CD14-positive monocyte (primary cell): ENCODE measurements at regions not wholly inside any gene's neighbourhood (a gene's known extent, or its start where the extent isn't known, plus 50 kb on each side); places are given as distances from the start of the nearest gene placed in this dataset.

Experiments used
- DNase-seq, 3 donors: peaks; one replicate each; pipeline ENCODE4 v3.0.0-alpha.2; 2011 to 2022
- H2AFZ ChIP-seq: 2 replicates; pipeline ENCODE4 v1.6.0; 2012; ENCODE audit warnings: mild to moderate bottlenecking, low read depth, low read length, inconsistent platforms; ENCODE audit not compliant: insufficient read depth, poor library complexity, severe bottlenecking
- H3K27ac ChIP-seq, 2 donors: 1 replicate in 1 of 2; 2 replicates in 1 of 2; pipeline ENCODE4 v1.5.1; 2012 to 2013; ENCODE audit warnings: low read length in 2 of 2, control low read depth in 1 of 2, inconsistent platforms in 1 of 2, low read depth in 1 of 2, mild to moderate bottlenecking in 1 of 2
- H3K27me3 ChIP-seq, 2 donors: one replicate each; pipeline versions ENCODE4 v1.6.0 to v1.6.1; 2011 to 2013; ENCODE audit warnings: low read length in 2 of 2; ENCODE audit not compliant: control insufficient read depth in 2 of 2, insufficient read depth in 2 of 2
- H3K36me3 ChIP-seq, 2 donors: replicated peaks in 1 of 2; 1 replicate in 1 of 2; 2 replicates in 1 of 2; pipeline versions ENCODE4 v1.5.1 to v1.6.1; 2012 to 2013; ENCODE audit warnings: low read length in 2 of 2, control low read depth in 1 of 2, inconsistent platforms in 1 of 2, mild to moderate bottlenecking in 1 of 2; ENCODE audit not compliant: insufficient read depth in 2 of 2, control insufficient read depth in 1 of 2
- H3K4me1 ChIP-seq, 2 donors: 1 replicate in 1 of 2; 2 replicates in 1 of 2; pipeline versions ENCODE4 v1.5.1 to v1.6.1; 2012 to 2013; ENCODE audit warnings: low read length in 2 of 2, control low read depth in 1 of 2, inconsistent platforms in 1 of 2, mild to moderate bottlenecking in 1 of 2, moderate library complexity in 1 of 2; ENCODE audit not compliant: insufficient read depth in 2 of 2, control insufficient read depth in 1 of 2
- H3K4me2 ChIP-seq: replicated peaks from 2 replicates; pipeline ENCODE3; 2012; ENCODE audit warnings: low read length, moderate library complexity, mild to moderate bottlenecking; ENCODE audit not compliant: poor library complexity, severe bottlenecking; ENCODE audit errors: extremely low read depth
- H3K4me3 ChIP-seq, 3 experiments: fragments of 200-600 bp in 1 of 3; sonication (generic) in 1 of 3; replicated peaks in 1 of 3; 1 replicate in 2 of 3; 2 replicates in 1 of 3; pipeline ENCODE4 v1.5.1; 2011 to 2013; ENCODE audit warnings: low read length in 3 of 3, mild to moderate bottlenecking in 3 of 3, control low read depth in 2 of 3, low read depth in 2 of 3, inconsistent platforms in 1 of 3, moderate library complexity in 1 of 3
- H3K79me2 ChIP-seq: 2 replicates; pipeline ENCODE4 v1.6.0; 2012; ENCODE audit warnings: mild to moderate bottlenecking, control low read depth, inconsistent platforms, low read length, moderate library complexity; ENCODE audit not compliant: insufficient read depth
- H3K9ac ChIP-seq: 2 replicates; pipeline ENCODE4 v1.6.0; 2017; ENCODE audit warnings: low read length, mild to moderate bottlenecking; ENCODE audit not compliant: insufficient read depth, poor library complexity, severe bottlenecking
- H3K9me3 ChIP-seq, 2 donors: replicated peaks in 1 of 2; 1 replicate in 1 of 2; 2 replicates in 1 of 2; pipeline versions ENCODE4 v1.5.1 to v1.6.1; 2012 to 2013; ENCODE audit warnings: low read length in 2 of 2, control low read depth in 1 of 2; ENCODE audit not compliant: control insufficient read depth in 1 of 2, insufficient read depth in 1 of 2
- H4K20me1 ChIP-seq: 2 replicates; pipeline ENCODE4 v1.6.0; 2012; ENCODE audit warnings: mild to moderate bottlenecking, low read length, control low read depth, moderate library complexity; ENCODE audit not compliant: insufficient read depth
- H3K27ac Mint-ChIP-seq, 7 donors: one replicate each; pipeline ENCODE4 v1.8.0; 2020; ENCODE audit warnings: mild to moderate bottlenecking in 7 of 7, mixed read lengths in 7 of 7, moderate library complexity in 6 of 7, inconsistent platforms in 2 of 7
- H3K27me3 Mint-ChIP-seq, 3 donors: one replicate each; pipeline ENCODE4 v1.8.0; 2021 to 2022; ENCODE audit warnings: low read depth in 3 of 3, mild to moderate bottlenecking in 3 of 3, mixed read lengths in 3 of 3, moderate library complexity in 3 of 3, inconsistent platforms in 1 of 3
- H3K36me3 Mint-ChIP-seq, 2 donors: one replicate each; pipeline ENCODE4 v1.8.0; 2020; ENCODE audit warnings: mixed read lengths in 2 of 2, inconsistent platforms in 1 of 2, mild to moderate bottlenecking in 1 of 2
- H3K4me1 Mint-ChIP-seq: one replicate; pipeline ENCODE4 v1.8.0; 2020; ENCODE audit warnings: mild to moderate bottlenecking, mixed read lengths
- H3K4me3 Mint-ChIP-seq, 2 donors: one replicate each; pipeline ENCODE4 v1.8.0; 2020; ENCODE audit warnings: mild to moderate bottlenecking in 2 of 2, mixed read lengths in 2 of 2, moderate library complexity in 1 of 2
- H3K9me3 Mint-ChIP-seq, 7 donors: one replicate each; pipeline ENCODE4 v1.8.0; 2020 to 2022; ENCODE audit warnings: mixed read lengths in 7 of 7, mild to moderate bottlenecking in 6 of 7, moderate library complexity in 6 of 7, inconsistent platforms in 2 of 7
- WGBS: methylation state at CpG from one replicate; pipeline ENCODE4 v1.1.5; 2013; ENCODE audit warnings: missing lambda C conversion rate; ENCODE audit not compliant: insufficient coverage; 5-methylcytosine and 5-hydroxymethylcytosine counted together
- intact Hi-C, 2 donors: fragments of 100-400 bp; cut with micrococcal nuclease; formaldehyde crosslinking; loops; one replicate each; pipeline versions ENCODE4 v1.15.0 to v1.15.1; 2023
- TF ChIP-seq, protein P1 (sequence below): fragments of 200-600 bp; IDR thresholded peaks from one replicate; pipeline ENCODE4 v1.8.0; 2022; ENCODE audit warnings: antibody characterized with exemption, mild to moderate bottlenecking

DNA sequence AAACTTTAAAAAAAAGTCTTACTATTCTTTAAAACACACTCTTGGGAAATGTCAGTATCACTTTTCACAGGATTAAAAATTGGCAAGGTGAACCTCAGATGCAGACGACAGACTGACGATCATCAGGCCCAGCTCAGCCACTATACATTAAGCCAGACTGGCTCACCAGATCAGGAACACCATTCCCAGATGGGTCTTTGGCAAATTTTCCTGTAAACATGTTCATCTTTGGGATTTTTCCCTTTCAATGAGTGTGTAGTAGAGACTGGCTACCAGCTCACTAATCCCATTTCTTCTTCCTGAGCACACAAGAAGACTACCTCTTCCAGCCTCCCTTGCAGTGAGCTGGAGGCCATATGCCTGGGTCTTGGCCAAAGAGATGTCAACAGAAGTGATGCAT is 142.7 kb upstream of the CHST15 start:
- no peaks in the 10 kb centered on the region for H3K4me1 ChIP-seq
- peaks cover 5% of the 10 kb centered on the region for H3K4me1 Mint-ChIP-seq
- no peak overlapping the region for H3K27ac ChIP-seq
- no peaks in the 10 kb centered on the region for H3K27me3 ChIP-seq
- H3K27me3 Mint-ChIP-seq: peaks cover 4 to 8% (median 6%) of the 10 kb centered on the region in 3 donors
- no peak overlapping the region for H3K4me3 Mint-ChIP-seq
- no peaks in the 10 kb centered on the region for H3K9me3 ChIP-seq
- 94% methylated on average over 2 of the region's 2 CpGs for WGBS
- TF ChIP-seq, protein P1, sequence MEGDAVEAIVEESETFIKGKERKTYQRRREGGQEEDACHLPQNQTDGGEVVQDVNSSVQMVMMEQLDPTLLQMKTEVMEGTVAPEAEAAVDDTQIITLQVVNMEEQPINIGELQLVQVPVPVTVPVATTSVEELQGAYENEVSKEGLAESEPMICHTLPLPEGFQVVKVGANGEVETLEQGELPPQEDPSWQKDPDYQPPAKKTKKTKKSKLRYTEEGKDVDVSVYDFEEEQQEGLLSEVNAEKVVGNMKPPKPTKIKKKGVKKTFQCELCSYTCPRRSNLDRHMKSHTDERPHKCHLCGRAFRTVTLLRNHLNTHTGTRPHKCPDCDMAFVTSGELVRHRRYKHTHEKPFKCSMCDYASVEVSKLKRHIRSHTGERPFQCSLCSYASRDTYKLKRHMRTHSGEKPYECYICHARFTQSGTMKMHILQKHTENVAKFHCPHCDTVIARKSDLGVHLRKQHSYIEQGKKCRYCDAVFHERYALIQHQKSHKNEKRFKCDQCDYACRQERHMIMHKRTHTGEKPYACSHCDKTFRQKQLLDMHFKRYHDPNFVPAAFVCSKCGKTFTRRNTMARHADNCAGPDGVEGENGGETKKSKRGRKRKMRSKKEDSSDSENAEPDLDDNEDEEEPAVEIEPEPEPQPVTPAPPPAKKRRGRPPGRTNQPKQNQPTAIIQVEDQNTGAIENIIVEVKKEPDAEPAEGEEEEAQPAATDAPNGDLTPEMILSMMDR: no peak
- H3K4me2 ChIP-seq: no peak overlapping the region
- no peak overlapping the region for H3K27ac Mint-ChIP-seq
- H3K4me3 ChIP-seq: no peak overlapping the region
- H3K9ac ChIP-seq: no peak overlapping the region
- no peaks in the 10 kb centered on the region for H4K20me1 ChIP-seq
- DNase-seq: no peak
- H3K9me3 Mint-ChIP-seq: peaks cover 2 to 7% (median 3%) of the 10 kb centered on the region in 7 donors
- H2AFZ ChIP-seq: no peak overlapping the region
- intact Hi-C loops: no loop called here
- no peaks in the 10 kb centered on the region for H3K36me3 Mint-ChIP-seq
- H3K79me2 ChIP-seq: no peaks in the 10 kb centered on the region
- no peaks in the 10 kb centered on the region for H3K36me3 ChIP-seq

DNA sequence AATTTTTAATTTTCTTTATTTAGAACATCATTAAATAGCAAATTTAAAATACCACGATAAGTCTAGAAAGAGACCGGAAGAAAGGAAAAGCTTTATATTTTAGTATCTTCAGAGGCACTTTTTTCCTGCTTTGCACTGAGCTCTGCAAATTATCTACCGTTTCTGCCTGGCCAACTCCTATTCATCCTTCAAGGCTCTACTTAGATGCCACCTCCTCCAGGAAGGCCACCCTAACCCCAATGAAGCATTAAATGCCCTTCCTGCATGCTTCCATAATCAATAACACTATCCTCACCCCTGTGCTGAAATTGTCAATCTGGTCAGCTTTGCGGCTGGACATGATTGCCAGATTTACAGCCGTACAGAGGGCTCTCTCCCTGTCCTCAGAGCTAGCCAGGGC is 141.8 kb upstream of the CHST15 start:
- Mint-ChIP-seq H3K27ac (no peak overlapping the region), H3K27me3 (peaks cover 1 to 4% (median 4%) of the 10 kb centered on the region in 3 donors), H3K4me1 (peaks cover 5% of the 10 kb centered on the region), H3K4me3 (no peak overlapping the region), H3K9me3 (peaks cover 0 to 4% (median 2%) of the 10 kb centered on the region in 7 donors), H3K36me3 (no peaks in the 10 kb centered on the region)
- H3K27me3 ChIP-seq: no peaks in the 10 kb centered on the region
- no peaks in the 10 kb centered on the region for H4K20me1 ChIP-seq
- H3K4me3 ChIP-seq: no peak overlapping the region
- intact Hi-C loops: no loop called here
- no peaks in the 10 kb centered on the region for H3K36me3 ChIP-seq
- H3K9me3 ChIP-seq: no peaks in the 10 kb centered on the region
- TF ChIP-seq, protein P1: no peak
- H2AFZ ChIP-seq: no peak overlapping the region
- H3K27ac ChIP-seq: no peak overlapping the region
- 100% methylated on average over 4 of the region's 5 CpGs for WGBS
- H3K9ac ChIP-seq: no peak overlapping the region
- H3K79me2 ChIP-seq: no peaks in the 10 kb centered on the region
- no peaks in the 10 kb centered on the region for H3K4me1 ChIP-seq
- DNase-seq: no peak
- no peak overlapping the region for H3K4me2 ChIP-seq
